ENCODE measurements at regions not wholly inside any gene's neighbourhood (a gene's known extent, or its start where the extent isn't known, plus 50 kb on each side); places are given as distances from the start of the nearest gene placed in this dataset.

DNA sequence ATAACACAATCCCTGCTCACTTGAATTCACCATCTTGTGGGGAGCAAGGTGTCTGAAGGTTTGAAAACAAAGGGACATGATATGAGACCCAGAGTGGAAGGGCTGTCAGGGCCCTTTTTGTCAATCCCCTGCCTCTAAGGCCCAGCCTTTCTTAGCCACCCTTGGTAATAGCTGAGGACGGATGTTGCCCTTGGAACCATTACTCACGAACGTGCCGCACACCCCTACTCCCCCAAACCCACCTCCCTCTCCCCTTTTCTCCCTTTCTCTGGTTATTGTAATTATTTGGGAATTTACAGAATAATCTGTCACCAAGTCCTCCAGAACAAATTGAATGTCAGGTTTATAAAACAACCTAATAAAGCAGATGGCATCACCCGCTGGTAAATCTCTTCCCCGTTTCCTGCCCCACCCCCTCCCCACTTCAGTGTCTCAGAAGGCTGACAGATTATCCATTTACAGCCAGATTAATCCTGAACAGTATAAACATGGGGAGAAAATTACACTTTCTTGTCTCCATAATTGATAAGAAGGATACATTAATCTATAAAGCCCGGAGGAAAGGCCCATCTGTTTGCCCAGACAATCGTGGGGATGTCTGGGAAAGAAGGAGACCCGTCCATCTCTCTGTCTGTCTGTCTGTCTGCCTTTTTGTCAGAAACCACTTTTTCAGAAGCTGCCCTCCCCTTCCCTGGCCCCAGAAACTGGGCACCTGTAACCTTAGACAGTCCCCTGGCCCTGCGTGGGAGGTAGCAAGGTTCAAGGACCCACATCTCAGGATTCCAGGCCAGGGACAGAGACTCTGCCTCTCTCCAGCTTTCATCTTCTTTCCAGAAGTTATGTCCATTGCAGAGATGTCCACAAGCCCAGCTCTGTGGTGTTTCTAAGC, 60.6 kb upstream of the CD34 start:
- TF ChIP-seq, protein P1, sequence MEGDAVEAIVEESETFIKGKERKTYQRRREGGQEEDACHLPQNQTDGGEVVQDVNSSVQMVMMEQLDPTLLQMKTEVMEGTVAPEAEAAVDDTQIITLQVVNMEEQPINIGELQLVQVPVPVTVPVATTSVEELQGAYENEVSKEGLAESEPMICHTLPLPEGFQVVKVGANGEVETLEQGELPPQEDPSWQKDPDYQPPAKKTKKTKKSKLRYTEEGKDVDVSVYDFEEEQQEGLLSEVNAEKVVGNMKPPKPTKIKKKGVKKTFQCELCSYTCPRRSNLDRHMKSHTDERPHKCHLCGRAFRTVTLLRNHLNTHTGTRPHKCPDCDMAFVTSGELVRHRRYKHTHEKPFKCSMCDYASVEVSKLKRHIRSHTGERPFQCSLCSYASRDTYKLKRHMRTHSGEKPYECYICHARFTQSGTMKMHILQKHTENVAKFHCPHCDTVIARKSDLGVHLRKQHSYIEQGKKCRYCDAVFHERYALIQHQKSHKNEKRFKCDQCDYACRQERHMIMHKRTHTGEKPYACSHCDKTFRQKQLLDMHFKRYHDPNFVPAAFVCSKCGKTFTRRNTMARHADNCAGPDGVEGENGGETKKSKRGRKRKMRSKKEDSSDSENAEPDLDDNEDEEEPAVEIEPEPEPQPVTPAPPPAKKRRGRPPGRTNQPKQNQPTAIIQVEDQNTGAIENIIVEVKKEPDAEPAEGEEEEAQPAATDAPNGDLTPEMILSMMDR (IDR thresholded peaks at IDR 0.05), result no peak
- DNase-seq (ENCODE audit: low spot score), result no peak
- Histone ChIP-seq H3K27ac (no peak overlapping the region), H3K4me3 (no peak overlapping the region)

DNA sequence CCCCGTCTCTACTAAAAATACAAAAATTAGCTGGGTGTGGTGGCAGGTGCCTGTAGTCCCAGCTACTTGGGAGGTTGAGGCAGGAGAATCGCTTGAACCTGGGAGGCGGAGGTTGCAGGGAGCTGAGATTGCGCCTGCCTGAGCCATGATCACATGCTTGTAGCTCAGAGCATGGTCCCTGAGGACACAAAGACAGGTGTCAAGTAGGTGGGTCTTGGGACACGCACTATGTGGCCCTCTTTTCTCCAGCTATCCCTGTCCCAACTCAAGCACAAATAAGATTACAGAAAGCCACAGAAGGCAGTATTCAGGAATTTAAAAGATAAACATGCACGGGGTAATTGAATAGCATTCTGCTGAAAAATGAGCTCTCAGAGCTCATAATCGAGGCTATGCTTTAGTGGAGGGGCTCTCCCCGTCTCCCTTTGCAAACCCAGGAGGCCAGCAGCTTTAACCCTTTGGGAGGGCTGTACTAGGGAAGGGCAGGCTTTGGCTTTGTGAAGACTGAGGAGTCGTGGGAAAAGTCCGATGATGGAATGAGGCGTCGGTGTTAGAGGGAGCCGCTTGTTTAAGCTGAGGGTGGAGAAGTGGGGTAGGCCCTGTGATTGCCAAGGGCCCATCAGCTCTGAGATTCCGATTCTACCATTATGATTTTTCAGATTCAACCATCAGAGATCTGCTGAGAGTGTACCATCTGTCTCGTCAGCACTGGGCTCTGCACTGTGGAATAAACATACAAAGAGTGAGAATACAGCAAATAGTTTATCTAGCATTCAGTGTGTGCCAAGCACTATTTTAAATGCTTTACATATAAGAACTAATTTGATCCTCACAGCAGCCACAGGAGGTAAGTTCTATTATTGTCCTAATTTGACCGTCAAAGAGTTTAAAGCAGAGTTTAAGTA, 59.7 kb upstream of the CD34 start:
- no peak overlapping the region for H3K4me3 ChIP-seq
- no peak overlapping the region for H3K27ac ChIP-seq
- TF ChIP-seq, protein P1 (IDR thresholded peaks at IDR 0.05), result no peak
- no peak for DNase-seq (ENCODE audit: low spot score)

DNA sequence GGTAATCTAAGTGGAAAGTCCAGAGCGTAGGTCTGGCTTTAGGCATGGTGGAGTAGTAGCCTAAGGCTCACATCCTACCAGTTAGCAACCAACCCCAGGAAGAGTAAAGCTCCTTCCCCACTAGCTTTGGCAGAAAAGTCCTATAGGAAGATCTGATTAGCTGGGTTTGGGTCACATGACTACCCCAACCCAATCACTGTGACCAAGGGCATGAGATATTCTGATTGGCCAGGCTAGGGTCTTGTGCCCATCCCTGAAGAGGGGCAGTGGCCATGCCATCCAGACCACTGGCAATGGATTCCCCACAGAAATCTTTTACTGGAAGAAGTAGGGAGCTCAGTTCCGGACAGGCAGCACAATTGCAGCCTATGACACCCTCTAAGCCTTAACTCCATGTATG, 58.6 kb upstream of the CD34 start:
- no peak overlapping the region for H3K27ac ChIP-seq
- DNase-seq (ENCODE audit: low spot score), result no peak
- TF ChIP-seq, protein P1 (IDR thresholded peaks at IDR 0.05), result no peak
- H3K4me3 ChIP-seq, result no peak overlapping the region

DNA sequence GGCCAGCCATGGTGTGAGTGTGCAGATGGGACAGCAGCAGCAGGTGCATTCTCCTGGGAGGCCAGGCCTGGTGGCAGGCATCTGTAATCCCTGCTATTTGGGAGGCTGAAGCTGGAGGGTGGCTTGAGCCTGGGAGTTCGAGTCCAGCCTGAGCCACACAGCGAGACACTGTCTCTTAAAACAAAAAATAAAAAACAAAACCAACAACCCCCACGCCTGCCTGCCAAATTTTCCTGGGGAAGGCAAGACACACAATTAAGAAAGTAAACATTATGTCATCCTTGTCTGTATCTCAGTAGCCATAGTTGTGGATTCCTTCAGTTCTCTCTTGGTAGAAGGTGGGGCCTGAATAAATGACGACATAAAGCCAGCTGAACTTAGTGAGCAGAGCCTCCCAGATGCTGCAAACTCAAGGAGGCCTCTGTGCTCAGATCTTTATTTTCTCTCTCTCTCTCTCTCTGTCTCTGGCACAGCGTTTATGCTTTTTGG, 57.6 kb upstream of the CD34 start:
- TF ChIP-seq, protein P1 (IDR thresholded peaks at IDR 0.05), result no peak
- H3K4me3 ChIP-seq, result no peak overlapping the region
- no peak for DNase-seq (ENCODE audit: low spot score)
- H3K27ac ChIP-seq, result no peak overlapping the region

DNA sequence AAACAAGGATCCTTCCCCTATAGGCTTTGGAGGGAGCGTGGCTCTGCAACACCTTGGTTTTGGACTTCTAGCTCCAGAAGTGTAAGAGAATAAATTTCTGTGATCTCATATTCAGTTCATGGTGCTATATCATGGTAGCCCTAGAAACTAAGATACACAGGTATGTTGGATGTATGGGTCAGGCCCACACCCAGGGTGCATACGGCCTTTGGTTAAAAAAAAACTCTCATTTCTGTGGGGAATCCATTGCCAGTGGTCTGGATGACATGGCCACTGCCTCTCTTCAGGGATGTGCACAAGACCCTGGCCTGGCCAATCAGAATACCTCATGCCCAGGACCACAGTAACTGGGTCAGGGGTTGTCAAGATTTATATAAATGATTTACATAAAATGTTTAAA, 56.8 kb upstream of the CD34 start:
- DNase-seq (ENCODE audit: low spot score), result no peak
- TF ChIP-seq, protein P1 (IDR thresholded peaks at IDR 0.05), result no peak
- H3K4me3 ChIP-seq, result no peak overlapping the region
- no peak overlapping the region for H3K27ac ChIP-seq

DNA sequence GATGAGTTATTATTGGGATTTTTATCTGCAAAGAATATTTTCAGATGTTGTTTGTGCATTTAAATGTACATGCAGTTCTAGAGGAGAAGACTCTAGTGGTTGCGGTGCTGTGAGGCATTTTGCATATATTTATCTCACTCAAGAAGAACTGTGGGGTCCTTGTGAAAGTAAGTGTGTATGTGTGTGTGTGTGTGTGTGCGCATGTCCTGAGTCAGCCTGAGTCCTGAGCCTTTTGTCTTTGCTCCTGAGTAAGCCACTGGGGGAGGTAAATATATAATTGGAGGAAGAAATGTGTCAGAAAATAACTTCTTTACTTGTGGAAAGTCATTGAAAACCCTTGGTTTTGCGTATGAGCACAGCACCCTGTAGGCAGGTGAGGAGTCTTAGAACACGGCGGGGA, 55.6 kb upstream of the CD34 start:
- TF ChIP-seq, protein P1 (IDR thresholded peaks at IDR 0.05), result no peak
- no peak overlapping the region for H3K4me3 ChIP-seq
- DNase-seq (ENCODE audit: low spot score), result no peak
- no peak overlapping the region for H3K27ac ChIP-seq
